ENCODE measurements at regions not wholly inside any gene's neighbourhood (a gene's known extent, or its start where the extent isn't known, plus 50 kb on each side); places are given as distances from the start of the nearest gene placed in this dataset.
"Not testable (repeated sequence)": the region's sequence is repeated elsewhere in the genome, so short reads cannot be mapped to it uniquely, and the experiment has no call there.

DNA sequence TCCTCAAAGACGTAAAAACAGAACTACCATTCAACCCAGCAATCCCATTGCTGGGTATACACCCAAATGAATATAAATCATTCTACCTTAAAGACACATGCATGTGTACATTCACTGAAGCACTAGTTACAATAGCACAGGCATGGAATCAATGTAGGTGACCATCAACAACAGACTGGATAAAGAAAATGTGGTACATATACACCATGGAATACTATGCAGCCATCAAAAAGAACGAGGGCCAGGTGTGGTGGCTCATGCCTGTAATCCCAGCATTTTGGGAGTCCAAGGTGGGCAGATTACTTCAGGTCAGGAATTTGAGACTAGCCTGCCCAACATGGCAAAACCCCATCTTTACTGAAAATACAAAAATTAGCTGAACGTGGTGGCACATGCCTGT, 121.9 kb upstream of the LSM14A start:
- TF ChIP-seq, protein P1, sequence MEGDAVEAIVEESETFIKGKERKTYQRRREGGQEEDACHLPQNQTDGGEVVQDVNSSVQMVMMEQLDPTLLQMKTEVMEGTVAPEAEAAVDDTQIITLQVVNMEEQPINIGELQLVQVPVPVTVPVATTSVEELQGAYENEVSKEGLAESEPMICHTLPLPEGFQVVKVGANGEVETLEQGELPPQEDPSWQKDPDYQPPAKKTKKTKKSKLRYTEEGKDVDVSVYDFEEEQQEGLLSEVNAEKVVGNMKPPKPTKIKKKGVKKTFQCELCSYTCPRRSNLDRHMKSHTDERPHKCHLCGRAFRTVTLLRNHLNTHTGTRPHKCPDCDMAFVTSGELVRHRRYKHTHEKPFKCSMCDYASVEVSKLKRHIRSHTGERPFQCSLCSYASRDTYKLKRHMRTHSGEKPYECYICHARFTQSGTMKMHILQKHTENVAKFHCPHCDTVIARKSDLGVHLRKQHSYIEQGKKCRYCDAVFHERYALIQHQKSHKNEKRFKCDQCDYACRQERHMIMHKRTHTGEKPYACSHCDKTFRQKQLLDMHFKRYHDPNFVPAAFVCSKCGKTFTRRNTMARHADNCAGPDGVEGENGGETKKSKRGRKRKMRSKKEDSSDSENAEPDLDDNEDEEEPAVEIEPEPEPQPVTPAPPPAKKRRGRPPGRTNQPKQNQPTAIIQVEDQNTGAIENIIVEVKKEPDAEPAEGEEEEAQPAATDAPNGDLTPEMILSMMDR (IDR thresholded peaks at IDR 0.05): not testable (repeated sequence)
- not testable (repeated sequence) for TF ChIP-seq POLR2A, EP300 (IDR thresholded peaks at IDR 0.05)
